HUES64 (cell line): ENCODE measurements at regions not wholly inside any gene's neighbourhood (a gene's known extent, or its start where the extent isn't known, plus 50 kb on each side); places are given as distances from the start of the nearest gene placed in this dataset.

Source experiments
- H3K27ac ChIP-seq: 2 replicates; pipeline ENCODE4 v1.7.0; 2013; ENCODE audit warnings: low read depth, low read length, inconsistent platforms
- H3K27me3 ChIP-seq: 2 replicates; pipeline ENCODE4 v1.6.1; 2013; ENCODE audit warnings: mild to moderate bottlenecking, low read length; ENCODE audit not compliant: insufficient read depth
- H3K36me3 ChIP-seq: 2 replicates; pipeline ENCODE4 v1.6.1; 2013; ENCODE audit warnings: mild to moderate bottlenecking, low read length; ENCODE audit not compliant: insufficient read depth
- H3K4me1 ChIP-seq: 2 replicates; pipeline ENCODE4 v1.6.1; 2013; ENCODE audit warnings: mild to moderate bottlenecking, low read length, moderate library complexity; ENCODE audit not compliant: insufficient read depth
- H3K4me3 ChIP-seq: 2 replicates; pipeline ENCODE4 v1.5.1; 2013; ENCODE audit warnings: mild to moderate bottlenecking, low read length, moderate library complexity
- H3K9ac ChIP-seq: 2 replicates; pipeline ENCODE4 v1.6.1; 2013; ENCODE audit warnings: mild to moderate bottlenecking, low read depth, low read length
- H3K9me3 ChIP-seq: 2 replicates; pipeline ENCODE4 v1.6.1; 2013; ENCODE audit warnings: low read depth, low read length; ENCODE audit not compliant: insufficient read depth
- WGBS: fragments of 150-250, 120-280 bp; methylation state at CpG from one replicate; pipeline ENCODE4 v1.1.7; 2013; ENCODE audit warnings: missing lambda C conversion rate; 5-methylcytosine and 5-hydroxymethylcytosine counted together

DNA sequence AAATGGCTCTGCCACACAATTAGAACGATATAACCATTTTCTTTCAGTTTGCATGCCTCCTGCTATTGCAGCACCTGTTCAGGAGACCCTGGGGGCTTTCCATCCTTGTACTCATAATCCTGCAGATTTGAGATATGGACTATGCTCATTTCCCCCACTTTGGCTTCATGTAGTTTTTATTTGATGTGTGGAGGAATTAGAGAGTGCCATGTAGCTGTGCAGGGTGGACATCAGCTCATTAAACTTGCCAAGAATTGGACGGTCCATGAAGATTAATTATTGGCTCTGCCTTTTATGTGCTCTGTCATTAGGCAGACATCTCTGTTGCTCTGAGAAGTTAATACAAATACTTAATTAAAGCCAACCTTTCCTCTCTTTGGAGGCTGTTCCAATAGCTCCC is 66.2 kb upstream of the CD83 start:
- 94% methylated on average over 2 of the region's 2 CpGs for WGBS
- Histone ChIP-seq H3K9ac (no peak overlapping the region), H3K36me3 (no peaks in the 10 kb centered on the region), H3K9me3 (no peaks in the 10 kb centered on the region), H3K4me1 (peaks cover 3% of the 10 kb centered on the region; the same call in 1 of the 2 replicates), H3K4me3 (no peak overlapping the region), H3K27me3 (no peaks in the 10 kb centered on the region), H3K27ac (no peak overlapping the region)

DNA sequence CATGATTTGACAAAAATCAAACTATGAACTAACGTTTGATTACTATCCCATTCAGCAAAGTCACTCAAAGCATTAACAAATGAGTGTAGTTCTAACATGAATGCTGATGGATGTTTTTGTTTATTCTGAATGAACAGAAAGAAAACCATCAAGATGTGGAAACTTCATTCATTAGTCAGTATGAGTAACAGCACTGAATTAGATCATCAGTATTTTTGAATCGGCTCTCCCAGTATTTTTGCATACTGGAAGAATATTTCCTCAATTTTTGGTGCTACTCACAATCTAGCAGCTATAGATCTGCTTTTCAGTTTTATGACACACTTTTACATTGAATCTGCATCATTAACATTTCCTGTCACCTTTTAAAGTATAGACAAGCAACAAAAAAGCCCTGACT is 63.8 kb upstream of the CD83 start:
- Histone ChIP-seq H3K4me1 (peaks cover 3% of the 10 kb centered on the region; the same call in 1 of the 2 replicates), H3K36me3 (no peaks in the 10 kb centered on the region), H3K9ac (no peak overlapping the region), H3K4me3 (no peak overlapping the region), H3K9me3 (no peaks in the 10 kb centered on the region), H3K27me3 (peaks cover 1% of the 10 kb centered on the region; the same call in 1 of the 2 replicates), H3K27ac (no peak overlapping the region)
- 95% methylated on average over 2 of the region's 2 CpGs for WGBS

DNA sequence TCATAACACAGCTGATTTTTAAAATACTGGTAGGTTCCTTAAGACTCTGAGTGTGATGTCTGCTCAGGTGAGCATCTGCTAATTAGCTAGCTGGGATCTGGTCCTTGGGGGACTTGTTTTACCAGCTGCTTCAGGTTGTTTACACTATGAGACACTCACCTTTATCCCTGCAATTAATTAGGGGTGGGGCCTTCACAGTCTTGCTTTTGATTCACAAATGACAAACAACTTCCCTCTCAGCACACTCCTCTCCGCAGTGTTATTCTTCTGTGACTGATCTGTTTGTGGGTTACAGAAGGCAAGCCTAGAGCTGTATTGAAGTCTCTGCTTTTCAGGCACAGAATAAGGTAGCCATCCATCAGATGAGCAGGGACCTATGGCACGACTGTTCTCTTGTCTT is 62.0 kb upstream of the CD83 start:
- Histone ChIP-seq H3K4me1 (peaks cover 3% of the 10 kb centered on the region; the same call in 1 of the 2 replicates), H3K27ac (no peak overlapping the region), H3K27me3 (peaks cover 2% of the 10 kb centered on the region; the same call in 1 of the 2 replicates), H3K9ac (no peak overlapping the region), H3K4me3 (no peak overlapping the region), H3K9me3 (no peaks in the 10 kb centered on the region), H3K36me3 (no peaks in the 10 kb centered on the region)
- 44% methylated on average over 2 of the region's 2 CpGs for WGBS

DNA sequence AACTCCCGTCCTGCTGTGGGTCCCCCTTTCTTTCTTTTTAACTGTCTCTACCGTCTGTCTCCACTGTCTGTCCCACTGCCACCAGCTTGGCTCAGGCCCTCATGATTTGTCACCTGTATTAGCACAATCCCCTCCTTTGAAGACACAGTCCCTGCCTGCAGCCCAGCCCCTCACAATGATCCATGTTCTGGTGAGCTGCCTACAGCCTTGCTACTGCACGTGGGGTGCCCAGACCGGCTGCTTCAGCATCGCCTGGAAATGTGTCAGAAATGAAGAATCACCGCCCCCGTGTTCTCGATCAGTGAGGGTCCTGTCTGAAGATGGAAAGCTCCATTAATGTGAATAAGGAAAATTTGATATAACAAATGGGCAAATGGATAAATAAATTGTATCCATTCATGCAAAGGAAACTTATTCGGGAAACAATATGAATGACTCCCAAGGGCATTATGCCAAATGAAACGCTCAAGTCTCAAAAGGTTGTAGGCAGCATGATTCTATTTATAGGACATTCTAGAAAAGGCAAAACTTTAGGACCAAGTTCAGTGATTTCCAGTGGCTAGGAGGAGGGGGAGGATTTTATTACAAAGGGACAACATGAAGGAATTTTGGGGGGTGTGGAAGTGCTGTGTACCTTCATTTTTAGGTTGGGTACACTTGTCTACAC is 59.4 kb upstream of the CD83 start:
- Histone ChIP-seq H3K27me3 (peaks cover 2% of the 10 kb centered on the region; the same call in 1 of the 2 replicates), H3K9ac (no peak overlapping the region), H3K36me3 (no peaks in the 10 kb centered on the region), H3K9me3 (peaks cover 5% of the 10 kb centered on the region; the same call in 1 of the 2 replicates), H3K4me3 (no peak overlapping the region), H3K27ac (no peak overlapping the region), H3K4me1 (peaks cover 3% of the 10 kb centered on the region; the same call in 1 of the 2 replicates)
- 94% methylated on average over 10 of the region's 10 CpGs for WGBS

DNA sequence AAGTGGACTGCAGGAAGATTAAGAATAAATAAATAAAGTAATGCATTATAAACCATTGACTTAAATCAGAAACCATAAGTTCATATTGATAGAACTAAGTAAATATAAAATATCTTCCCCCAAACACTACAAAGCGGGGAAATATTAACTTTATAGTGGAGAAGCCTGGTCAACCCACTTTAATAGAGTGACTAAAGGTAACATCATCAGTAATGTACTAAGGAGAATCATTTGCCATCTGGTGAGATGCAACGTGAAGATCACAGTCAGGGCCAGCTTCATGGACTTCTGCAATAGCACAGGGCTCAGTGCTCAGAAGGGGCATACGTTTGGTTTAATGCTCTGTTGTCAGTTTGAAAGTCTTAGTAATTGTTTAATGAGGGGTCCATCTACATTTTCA is 58.8 kb upstream of the CD83 start:
- Histone ChIP-seq H3K27ac (no peak overlapping the region), H3K4me1 (peaks cover 3% of the 10 kb centered on the region; the same call in 1 of the 2 replicates), H3K27me3 (peaks cover 2% of the 10 kb centered on the region; the same call in 1 of the 2 replicates), H3K4me3 (no peak overlapping the region), H3K36me3 (no peaks in the 10 kb centered on the region), H3K9ac (no peak overlapping the region), H3K9me3 (peaks cover 5% of the 10 kb centered on the region; the same call in 1 of the 2 replicates)
- 86% methylated on average over 2 of the region's 3 CpGs for WGBS

DNA sequence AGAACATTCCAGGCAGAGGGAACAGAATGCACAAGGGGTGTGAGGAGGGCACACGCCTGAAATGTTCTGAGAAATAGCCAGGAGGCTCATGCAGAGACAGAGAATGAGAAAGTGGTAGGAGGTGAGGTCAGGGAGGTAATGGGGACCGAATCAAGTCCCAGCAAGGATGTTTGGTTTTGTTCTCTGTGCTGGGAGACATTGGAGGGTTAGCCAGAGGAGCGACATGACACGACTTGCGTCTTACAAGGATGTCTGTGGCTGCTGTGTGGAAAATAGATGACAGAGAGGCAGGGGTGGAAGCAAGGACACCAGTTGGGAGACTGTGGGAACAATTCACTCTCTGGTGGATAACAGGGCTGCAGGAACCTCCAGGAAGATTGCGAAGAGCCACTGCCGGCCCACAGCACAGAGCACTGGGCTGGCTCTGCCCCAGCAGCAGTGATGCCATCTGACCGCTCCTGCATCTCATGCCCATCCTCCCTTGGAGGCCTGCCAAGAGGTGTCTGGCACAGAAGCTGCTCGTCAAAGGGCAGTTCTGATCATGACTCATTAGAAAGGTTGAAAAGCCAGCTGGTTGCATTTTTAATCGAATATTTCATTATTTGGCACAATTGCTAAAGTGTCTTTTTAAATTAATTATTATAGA is 57.7 kb upstream of the CD83 start:
- no peak overlapping the region for H3K27ac ChIP-seq
- no peak overlapping the region for H3K4me3 ChIP-seq
- H3K27me3 ChIP-seq: peaks cover 2% of the 10 kb centered on the region; the same call in 1 of the 2 replicates
- H3K9ac ChIP-seq: no peak overlapping the region
- H3K36me3 ChIP-seq: no peaks in the 10 kb centered on the region
- peaks cover 3% of the 10 kb centered on the region; the same call in 1 of the 2 replicates for H3K4me1 ChIP-seq
- 93% methylated on average over 10 of the region's 10 CpGs for WGBS
- peaks cover 5% of the 10 kb centered on the region; the same call in 1 of the 2 replicates for H3K9me3 ChIP-seq

DNA sequence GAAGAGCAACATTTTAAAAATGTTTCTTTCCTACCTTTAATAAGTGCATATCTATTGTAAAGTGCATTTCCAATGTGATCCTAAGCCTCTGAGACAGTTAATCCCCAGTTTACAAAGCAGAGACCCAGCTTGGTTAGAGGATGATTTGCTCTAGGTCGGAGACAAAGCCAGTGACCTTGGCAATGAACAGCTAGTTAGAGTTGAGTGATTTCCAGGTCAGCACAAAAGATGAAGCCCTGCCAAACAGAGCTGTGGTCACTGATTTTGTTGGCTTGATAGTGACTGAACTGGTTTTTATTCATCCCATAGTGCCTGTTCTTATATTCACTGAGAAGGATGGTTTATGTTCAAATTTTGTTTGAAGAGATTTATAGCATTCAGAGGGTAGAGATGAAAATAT is 56.6 kb upstream of the CD83 start:
- WGBS: 88% methylated on average over 1 of the region's 1 CpG
- H3K27ac ChIP-seq: no peak overlapping the region
- no peak overlapping the region for H3K9ac ChIP-seq
- no peak overlapping the region for H3K4me3 ChIP-seq
- no peaks in the 10 kb centered on the region for H3K4me1 ChIP-seq
- peaks cover 5% of the 10 kb centered on the region; the same call in 1 of the 2 replicates for H3K9me3 ChIP-seq
- H3K36me3 ChIP-seq: no peaks in the 10 kb centered on the region
- H3K27me3 ChIP-seq: peaks cover 2% of the 10 kb centered on the region; the same call in 1 of the 2 replicates

DNA sequence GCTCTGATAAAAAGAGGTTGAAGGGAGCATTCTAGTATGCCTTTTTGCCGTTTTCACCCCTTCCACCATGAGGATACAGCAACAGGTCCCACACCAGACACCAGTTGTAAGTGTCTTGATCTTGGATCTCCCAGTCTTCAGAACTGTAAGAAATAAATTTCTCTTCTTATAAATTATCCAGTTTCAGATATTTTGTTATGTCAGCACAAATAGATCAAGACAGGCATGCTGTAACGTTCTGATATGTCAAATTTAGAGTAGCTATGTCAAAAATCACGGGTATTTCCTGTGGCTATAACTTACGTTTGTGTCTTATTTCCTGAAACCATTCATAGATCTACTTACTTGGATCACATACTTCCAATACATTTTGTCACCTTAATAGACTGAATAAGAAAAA is 55.9 kb upstream of the CD83 start:
- Histone ChIP-seq H3K36me3 (no peaks in the 10 kb centered on the region), H3K4me1 (no peaks in the 10 kb centered on the region), H3K4me3 (no peak overlapping the region), H3K9me3 (peaks cover 5% of the 10 kb centered on the region; the same call in 1 of the 2 replicates), H3K27me3 (peaks cover 2% of the 10 kb centered on the region; the same call in 1 of the 2 replicates), H3K9ac (no peak overlapping the region), H3K27ac (no peak overlapping the region)
- 98% methylated on average over 4 of the region's 4 CpGs for WGBS

DNA sequence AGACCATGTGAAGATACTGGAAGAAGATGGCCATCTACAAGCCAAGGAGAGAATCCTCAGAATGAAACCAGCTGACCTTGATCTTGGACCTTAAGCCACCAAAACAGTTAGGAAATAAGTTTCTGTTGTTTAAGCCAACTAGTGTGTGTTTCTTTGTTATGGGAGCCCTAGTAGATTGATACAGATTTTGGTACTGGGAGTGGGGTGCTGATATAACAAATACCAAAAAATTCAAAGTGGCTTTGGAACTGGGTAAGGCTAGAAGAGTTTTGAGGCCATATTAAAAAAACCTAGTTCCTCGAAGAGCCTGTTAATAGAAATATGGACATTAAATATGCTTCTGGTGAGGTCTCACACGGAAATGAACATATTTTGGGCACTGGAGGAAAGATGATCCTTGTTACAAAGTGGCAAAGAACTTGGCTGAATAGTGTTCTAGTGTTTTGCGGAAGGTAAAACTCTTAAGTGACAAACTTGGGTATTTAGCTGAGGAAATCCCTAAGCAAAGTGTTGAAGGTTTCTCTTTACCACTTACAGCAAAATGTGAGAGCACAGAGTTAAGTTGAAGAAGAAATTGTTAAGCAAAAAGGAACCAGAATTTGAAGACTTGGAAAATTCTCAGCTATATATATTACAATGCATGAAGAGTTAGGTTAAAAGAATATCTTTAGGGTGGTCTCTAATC is 55.1 kb upstream of the CD83 start:
- peaks cover 2% of the 10 kb centered on the region; the same call in 1 of the 2 replicates for H3K27me3 ChIP-seq
- 92% methylated on average over 3 of the region's 3 CpGs for WGBS
- H3K9ac ChIP-seq: no peak overlapping the region
- no peak overlapping the region for H3K4me3 ChIP-seq
- H3K36me3 ChIP-seq: no peaks in the 10 kb centered on the region
- H3K4me1 ChIP-seq: no peaks in the 10 kb centered on the region
- no peak overlapping the region for H3K27ac ChIP-seq
- peaks cover 5% of the 10 kb centered on the region; the same call in 1 of the 2 replicates for H3K9me3 ChIP-seq

DNA sequence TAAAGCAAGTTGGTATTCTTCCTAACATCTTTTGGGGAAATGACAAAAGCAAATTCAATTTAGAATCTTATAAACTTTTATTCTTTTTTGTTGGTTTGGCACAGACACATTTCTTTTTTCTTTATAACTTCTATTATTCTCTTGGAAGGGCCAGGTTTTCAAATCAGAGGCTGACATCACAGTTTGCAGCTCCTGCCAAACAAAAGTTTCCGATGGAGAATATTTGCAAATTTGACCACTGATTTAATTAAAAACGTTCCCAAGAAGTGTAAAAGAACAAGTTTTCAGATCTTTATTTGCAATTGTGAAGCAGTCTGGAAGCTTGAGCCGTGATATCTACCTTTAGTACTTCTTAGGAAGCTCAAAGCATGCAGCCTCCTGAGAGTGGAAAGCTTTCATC is 53.8 kb upstream of the CD83 start:
- no peak overlapping the region for H3K4me3 ChIP-seq
- peaks cover 2% of the 10 kb centered on the region; the same call in 1 of the 2 replicates for H3K27me3 ChIP-seq
- H3K27ac ChIP-seq: no peak overlapping the region
- 81% methylated on average over 3 of the region's 3 CpGs for WGBS
- no peak overlapping the region for H3K9ac ChIP-seq
- peaks cover 5% of the 10 kb centered on the region; the same call in 1 of the 2 replicates for H3K9me3 ChIP-seq
- no peaks in the 10 kb centered on the region for H3K4me1 ChIP-seq
- no peaks in the 10 kb centered on the region for H3K36me3 ChIP-seq

DNA sequence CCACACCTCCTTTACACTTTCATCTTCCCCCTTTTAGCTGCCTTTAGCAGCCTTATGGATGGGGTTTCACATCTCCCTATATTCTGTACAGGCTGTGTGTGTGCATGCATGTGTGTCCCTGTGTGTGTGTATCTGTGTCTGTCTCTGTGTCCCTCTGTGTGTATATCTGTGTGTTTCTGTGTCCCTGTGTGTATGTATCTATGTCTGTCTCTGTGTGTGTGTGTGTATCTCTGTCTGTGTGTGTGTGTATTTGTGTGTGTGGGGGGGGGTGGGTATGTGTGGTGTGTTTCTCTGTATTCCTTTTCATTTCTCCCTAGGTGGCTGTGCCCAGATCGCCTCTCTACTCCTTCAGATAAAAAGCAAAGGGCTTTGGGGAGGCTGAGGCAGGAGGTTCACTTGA is 52.2 kb upstream of the CD83 start:
- Histone ChIP-seq H3K4me3 (no peak overlapping the region), H3K9me3 (peaks cover 5% of the 10 kb centered on the region; the same call in 1 of the 2 replicates), H3K9ac (no peak overlapping the region), H3K27me3 (no peaks in the 10 kb centered on the region), H3K36me3 (no peaks in the 10 kb centered on the region), H3K27ac (no peak overlapping the region), H3K4me1 (no peaks in the 10 kb centered on the region)
- WGBS: no CpG with 5 or more reads among the region's 1 CpG
